ENCODE measurements at regions not wholly inside any gene's neighbourhood (a gene's known extent, or its start where the extent isn't known, plus 50 kb on each side); places are given as distances from the start of the nearest gene placed in this dataset.

DNA sequence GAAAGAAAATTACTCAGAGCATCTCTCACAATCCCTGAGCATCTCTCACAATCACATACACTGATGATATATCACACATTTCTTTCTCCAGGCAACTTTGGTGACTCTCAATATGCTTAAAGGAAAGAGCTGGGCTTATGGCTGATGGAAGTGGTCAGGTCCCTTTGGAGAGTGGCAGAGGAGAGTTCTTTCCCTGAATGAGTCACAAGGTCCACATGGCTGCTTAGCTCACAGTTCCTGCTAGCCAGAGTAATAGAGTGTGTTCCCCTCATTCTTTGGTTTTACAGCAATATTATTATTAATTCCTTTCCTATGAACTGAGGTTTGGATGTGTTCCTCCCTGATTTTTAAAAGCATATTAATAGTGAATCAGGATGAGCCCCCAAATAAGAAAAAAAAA lies 287.4 kb downstream of the C7orf25 start:
- no peaks in the 10 kb centered on the region for H3K9me3 ChIP-seq (replicated peaks; ENCODE audit: control insufficient read depth, insufficient read depth, low read depth, low read length)
- no peaks in the 10 kb centered on the region for H4K20me1 ChIP-seq (replicated peaks; ENCODE audit: control insufficient read depth, insufficient read depth, low read length)
- H3K9me1 ChIP-seq (ENCODE audit: control insufficient read depth, insufficient read depth, low read length), result no peaks in the 10 kb centered on the region
- ChIA-PET CTCF (ENCODE audit: low intra/inter-chr PET ratio) (no interaction called here), POLR2A (interaction anchor here (0.5 kb wide), 2 partner anchors 15 to 166 kb away, joined by 3 read pairs; no protein-coding TSS in a partner anchor)
- no peak for ATAC-seq
- no peak overlapping the region for H2AFZ ChIP-seq (ENCODE audit: low read depth, low read length)
- H3K36me3 ChIP-seq (ENCODE audit: control insufficient read depth, insufficient read depth, low read length), result no peaks in the 10 kb centered on the region
- no peak for DNase-seq (ENCODE audit: extremely low read depth in 1 of 4, low spot score in 3 of 4)
- in situ Hi-C loops (cut with MboI) (no loop called here), intact Hi-C loops (cut with micrococcal nuclease) (no loop called here)
- no peak overlapping the region for H3K27ac ChIP-seq (ENCODE audit: extremely low read depth, low read depth, low read length)
- no peak overlapping the region for H3K9ac ChIP-seq (ENCODE audit: insufficient read depth in 1 of 2, low read depth in 2 of 2, low read length in 2 of 2)
- no peak overlapping the region for H3K4me2 ChIP-seq (ENCODE audit: insufficient read depth, low read length)
- no peaks in the 10 kb centered on the region for H3K4me1 ChIP-seq (replicated peaks in 1 of 2; ENCODE audit: control insufficient read depth in 2 of 2, insufficient read depth in 2 of 2, low read length in 2 of 2)
- FAIRE-seq, result no peak
- no TSS peak for BruUV-seq (replicated peaks)
- no peaks in the 10 kb centered on the region for H3K27me3 ChIP-seq (ENCODE audit: control insufficient read depth in 2 of 2, insufficient read depth in 2 of 2, low read length in 2 of 2)
- no peak for TF ChIP-seq NR2C2 (CRISPR knock-in tag; IDR thresholded peaks at IDR 0.05)
- no peak for TF ChIP-seq NR2C2 (tag; IDR thresholded peaks at IDR 0.05)
- TF ChIP-seq ZNF785 (CRISPR knock-in tag; IDR thresholded peaks at IDR 0.05), result no peak
- TF ChIP-seq SAFB (IDR thresholded peaks at IDR 0.05; ENCODE audit: borderline replicate concordance, low read depth, low read length), result no peak
- no peak for TF ChIP-seq MXI1 (IDR thresholded peaks at IDR 0.05; ENCODE audit: low read depth, low read length)
- TF ChIP-seq CBX1 (IDR thresholded peaks at IDR 0.05; ENCODE audit: low read depth), result no peak
- TF ChIP-seq, protein P1, sequence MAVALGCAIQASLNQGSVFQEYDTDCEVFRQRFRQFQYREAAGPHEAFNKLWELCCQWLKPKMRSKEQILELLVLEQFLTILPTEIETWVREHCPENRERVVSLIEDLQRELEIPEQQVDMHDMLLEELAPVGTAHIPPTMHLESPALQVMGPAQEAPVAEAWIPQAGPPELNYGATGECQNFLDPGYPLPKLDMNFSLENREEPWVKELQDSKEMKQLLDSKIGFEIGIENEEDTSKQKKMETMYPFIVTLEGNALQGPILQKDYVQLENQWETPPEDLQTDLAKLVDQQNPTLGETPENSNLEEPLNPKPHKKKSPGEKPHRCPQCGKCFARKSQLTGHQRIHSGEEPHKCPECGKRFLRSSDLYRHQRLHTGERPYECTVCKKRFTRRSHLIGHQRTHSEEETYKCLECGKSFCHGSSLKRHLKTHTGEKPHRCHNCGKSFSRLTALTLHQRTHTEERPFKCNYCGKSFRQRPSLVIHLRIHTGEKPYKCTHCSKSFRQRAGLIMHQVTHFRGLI (CRISPR knock-in tag; IDR thresholded peaks at IDR 0.05), result no peak
- no peak for TF ChIP-seq ZNF696 (CRISPR knock-in tag; conservative IDR thresholded peaks at IDR 0.05)
- TF ChIP-seq ZBTB12 (CRISPR knock-in tag; IDR thresholded peaks at IDR 0.05), result no peak
- no peak for TF ChIP-seq NR0B1 (IDR thresholded peaks at IDR 0.05; ENCODE audit: partially characterized antibody)
- TF ChIP-seq NCOA1 (IDR thresholded peaks at IDR 0.05; ENCODE audit: low read depth), result no peak
- no peak for TF ChIP-seq FUS (optimal IDR thresholded peaks at IDR 0.05; ENCODE audit: low read depth, low read length)
- TF ChIP-seq ZFX (CRISPR knock-in tag; IDR thresholded peaks at IDR 0.05), result no peak
- no peak for TF ChIP-seq RUNX1 (IDR thresholded peaks at IDR 0.05; ENCODE audit: low read depth)
- no peak for TF ChIP-seq ZNF707 (CRISPR knock-in tag; conservative IDR thresholded peaks at IDR 0.05)
- TF ChIP-seq PML (IDR thresholded peaks at IDR 0.05; ENCODE audit: low read length), result no peak
- no peak overlapping the region for H3K4me3 ChIP-seq
- no peaks in the 10 kb centered on the region for H3K79me2 ChIP-seq (ENCODE audit: control insufficient read depth, insufficient read depth, low read length)

Data from K562 (cell line).